ENCODE measurements at regions not wholly inside any gene's neighbourhood (a gene's known extent, or its start where the extent isn't known, plus 50 kb on each side); places are given as distances from the start of the nearest gene placed in this dataset.

GRCh38 chr1:101141376-101141775 is 95.4 kb upstream of the S1PR1 start:
- no peak overlapping the region for H3K27ac ChIP-seq (ENCODE audit: low read depth, low read length)
- H3K27me3 ChIP-seq (ENCODE audit: control insufficient read depth in 1 of 2, insufficient read depth in 2 of 2, low read length in 2 of 2): no peaks in the 10 kb centered on the region
- H3K9ac ChIP-seq (ENCODE audit: low read depth in 1 of 2, low read length in 2 of 2): no peak overlapping the region
- no peaks in the 10 kb centered on the region for H3K9me3 ChIP-seq (ENCODE audit: control insufficient read depth in 1 of 2, low read length in 2 of 2)
- no peaks in the 10 kb centered on the region for H3K4me1 ChIP-seq (ENCODE audit: control insufficient read depth in 1 of 2, insufficient read depth in 2 of 2, low read length in 2 of 2)
- H3K36me3 ChIP-seq (ENCODE audit: control insufficient read depth in 1 of 2, insufficient read depth in 2 of 2, low read length in 2 of 2): no peaks in the 10 kb centered on the region
- H3K4me3 ChIP-seq (ENCODE audit: low read depth in 1 of 2, low read length in 2 of 2): no peak overlapping the region

- no peaks in the 10 kb centered on the region for H3K9me3 ChIP-seq (ENCODE audit: control insufficient read depth in 1 of 2, low read length in 2 of 2)
- no peak overlapping the region for H3K9ac ChIP-seq (ENCODE audit: low read depth in 1 of 2, low read length in 2 of 2)
- H3K36me3 ChIP-seq (ENCODE audit: control insufficient read depth in 1 of 2, insufficient read depth in 2 of 2, low read length in 2 of 2): no peaks in the 10 kb centered on the region
- no peak overlapping the region for H3K4me3 ChIP-seq (ENCODE audit: low read depth in 1 of 2, low read length in 2 of 2)
- H3K27ac ChIP-seq (ENCODE audit: low read depth, low read length): no peak overlapping the region
- no peaks in the 10 kb centered on the region for H3K27me3 ChIP-seq (ENCODE audit: control insufficient read depth in 1 of 2, insufficient read depth in 2 of 2, low read length in 2 of 2)
- no peaks in the 10 kb centered on the region for H3K4me1 ChIP-seq (ENCODE audit: control insufficient read depth in 1 of 2, insufficient read depth in 2 of 2, low read length in 2 of 2)
Observed at GRCh38 chr1:101139821-101140718, 96.7 kb upstream of the S1PR1 start.

GRCh38 chr1:101139130-101139529 is 97.7 kb upstream of the S1PR1 start:
- Histone ChIP-seq H3K4me3 (ENCODE audit: low read depth in 1 of 2, low read length in 2 of 2) (no peak overlapping the region), H3K9me3 (ENCODE audit: control insufficient read depth in 1 of 2, low read length in 2 of 2) (no peaks in the 10 kb centered on the region), H3K27ac (ENCODE audit: low read depth, low read length) (no peak overlapping the region), H3K36me3 (ENCODE audit: control insufficient read depth in 1 of 2, insufficient read depth in 2 of 2, low read length in 2 of 2) (no peaks in the 10 kb centered on the region), H3K27me3 (ENCODE audit: control insufficient read depth in 1 of 2, insufficient read depth in 2 of 2, low read length in 2 of 2) (no peaks in the 10 kb centered on the region), H3K9ac (ENCODE audit: low read depth in 1 of 2, low read length in 2 of 2) (no peak overlapping the region), H3K4me1 (ENCODE audit: control insufficient read depth in 1 of 2, insufficient read depth in 2 of 2, low read length in 2 of 2) (no peaks in the 10 kb centered on the region)

GRCh38 chr1:101137144-101138126 is 99.4 kb upstream of the S1PR1 start:
- no peak overlapping the region for H3K4me3 ChIP-seq (ENCODE audit: low read depth in 1 of 2, low read length in 2 of 2)
- no peak overlapping the region for H3K27ac ChIP-seq (ENCODE audit: low read depth, low read length)
- H3K9me3 ChIP-seq (ENCODE audit: control insufficient read depth in 1 of 2, low read length in 2 of 2): no peaks in the 10 kb centered on the region
- no peak overlapping the region for H3K9ac ChIP-seq (ENCODE audit: low read depth in 1 of 2, low read length in 2 of 2)
- no peaks in the 10 kb centered on the region for H3K27me3 ChIP-seq (ENCODE audit: control insufficient read depth in 1 of 2, insufficient read depth in 2 of 2, low read length in 2 of 2)
- H3K36me3 ChIP-seq (ENCODE audit: control insufficient read depth in 1 of 2, insufficient read depth in 2 of 2, low read length in 2 of 2): no peaks in the 10 kb centered on the region
- no peaks in the 10 kb centered on the region for H3K4me1 ChIP-seq (ENCODE audit: control insufficient read depth in 1 of 2, insufficient read depth in 2 of 2, low read length in 2 of 2)

GRCh38 chr1:101136739-101137138 is 100.1 kb upstream of the S1PR1 start:
- no peak overlapping the region for H3K27ac ChIP-seq (ENCODE audit: low read depth, low read length)
- no peaks in the 10 kb centered on the region for H3K9me3 ChIP-seq (ENCODE audit: control insufficient read depth in 1 of 2, low read length in 2 of 2)
- no peak overlapping the region for H3K9ac ChIP-seq (ENCODE audit: low read depth in 1 of 2, low read length in 2 of 2)
- H3K27me3 ChIP-seq (ENCODE audit: control insufficient read depth in 1 of 2, insufficient read depth in 2 of 2, low read length in 2 of 2): no peaks in the 10 kb centered on the region
- no peaks in the 10 kb centered on the region for H3K4me1 ChIP-seq (ENCODE audit: control insufficient read depth in 1 of 2, insufficient read depth in 2 of 2, low read length in 2 of 2)
- H3K36me3 ChIP-seq (ENCODE audit: control insufficient read depth in 1 of 2, insufficient read depth in 2 of 2, low read length in 2 of 2): no peaks in the 10 kb centered on the region
- H3K4me3 ChIP-seq (ENCODE audit: low read depth in 1 of 2, low read length in 2 of 2): no peak overlapping the region

- no peak overlapping the region for H3K27ac ChIP-seq (ENCODE audit: low read depth, low read length)
Observed at GRCh38 chr1:101136271-101136670, 100.5 kb upstream of the S1PR1 start.

GRCh38 chr1:101135526-101135925 is 101.3 kb upstream of the S1PR1 start:
- Histone ChIP-seq H3K9ac (ENCODE audit: low read depth in 1 of 2, low read length in 2 of 2) (no peak overlapping the region), H3K9me3 (ENCODE audit: control insufficient read depth in 1 of 2, low read length in 2 of 2) (no peaks in the 10 kb centered on the region), H3K27ac (ENCODE audit: low read depth, low read length) (no peak overlapping the region), H3K27me3 (ENCODE audit: control insufficient read depth in 1 of 2, insufficient read depth in 2 of 2, low read length in 2 of 2) (no peaks in the 10 kb centered on the region), H3K36me3 (ENCODE audit: control insufficient read depth in 1 of 2, insufficient read depth in 2 of 2, low read length in 2 of 2) (no peaks in the 10 kb centered on the region), H3K4me1 (ENCODE audit: control insufficient read depth in 1 of 2, insufficient read depth in 2 of 2, low read length in 2 of 2) (no peaks in the 10 kb centered on the region), H3K4me3 (ENCODE audit: low read depth in 1 of 2, low read length in 2 of 2) (no peak overlapping the region)

More at GRCh38 chr1:101136271-101136670, 100.5 kb upstream of the S1PR1 start:
- Histone ChIP-seq H3K9ac (ENCODE audit: low read depth in 1 of 2, low read length in 2 of 2) (no peak overlapping the region), H3K9me3 (ENCODE audit: control insufficient read depth in 1 of 2, low read length in 2 of 2) (no peaks in the 10 kb centered on the region), H3K4me1 (ENCODE audit: control insufficient read depth in 1 of 2, insufficient read depth in 2 of 2, low read length in 2 of 2) (no peaks in the 10 kb centered on the region), H3K36me3 (ENCODE audit: control insufficient read depth in 1 of 2, insufficient read depth in 2 of 2, low read length in 2 of 2) (no peaks in the 10 kb centered on the region), H3K27me3 (ENCODE audit: control insufficient read depth in 1 of 2, insufficient read depth in 2 of 2, low read length in 2 of 2) (no peaks in the 10 kb centered on the region), H3K4me3 (ENCODE audit: low read depth in 1 of 2, low read length in 2 of 2) (no peak overlapping the region)

GRCh38 chr1:101131239-101131843 is 105.5 kb upstream of the S1PR1 start:
- H3K27ac ChIP-seq (ENCODE audit: low read depth, low read length): no peak overlapping the region
- no peaks in the 10 kb centered on the region for H3K9me3 ChIP-seq (ENCODE audit: control insufficient read depth in 1 of 2, low read length in 2 of 2)
- H3K4me1 ChIP-seq (ENCODE audit: control insufficient read depth in 1 of 2, insufficient read depth in 2 of 2, low read length in 2 of 2): no peaks in the 10 kb centered on the region
- no peak overlapping the region for H3K9ac ChIP-seq (ENCODE audit: low read depth in 1 of 2, low read length in 2 of 2)
- no peaks in the 10 kb centered on the region for H3K36me3 ChIP-seq (ENCODE audit: control insufficient read depth in 1 of 2, insufficient read depth in 2 of 2, low read length in 2 of 2)
- H3K4me3 ChIP-seq (ENCODE audit: low read depth in 1 of 2, low read length in 2 of 2): no peak overlapping the region
- no peaks in the 10 kb centered on the region for H3K27me3 ChIP-seq (ENCODE audit: control insufficient read depth in 1 of 2, insufficient read depth in 2 of 2, low read length in 2 of 2)

GRCh38 chr1:101130673-101131072 is 105.1 kb upstream of the DPH5 start:
- no peaks in the 10 kb centered on the region for H3K4me1 ChIP-seq (ENCODE audit: control insufficient read depth in 1 of 2, insufficient read depth in 2 of 2, low read length in 2 of 2)
- H3K36me3 ChIP-seq (ENCODE audit: control insufficient read depth in 1 of 2, insufficient read depth in 2 of 2, low read length in 2 of 2): no peaks in the 10 kb centered on the region
- H3K4me3 ChIP-seq (ENCODE audit: low read depth in 1 of 2, low read length in 2 of 2): no peak overlapping the region
- H3K9ac ChIP-seq (ENCODE audit: low read depth in 1 of 2, low read length in 2 of 2): no peak overlapping the region
- H3K27me3 ChIP-seq (ENCODE audit: control insufficient read depth in 1 of 2, insufficient read depth in 2 of 2, low read length in 2 of 2): no peaks in the 10 kb centered on the region
- no peak overlapping the region for H3K27ac ChIP-seq (ENCODE audit: low read depth, low read length)
- H3K9me3 ChIP-seq (ENCODE audit: control insufficient read depth in 1 of 2, low read length in 2 of 2): no peaks in the 10 kb centered on the region

- H3K4me3 ChIP-seq (ENCODE audit: low read depth in 1 of 2, low read length in 2 of 2): no peak overlapping the region
- H3K4me1 ChIP-seq (ENCODE audit: control insufficient read depth in 1 of 2, insufficient read depth in 2 of 2, low read length in 2 of 2): no peaks in the 10 kb centered on the region
- H3K27me3 ChIP-seq (ENCODE audit: control insufficient read depth in 1 of 2, insufficient read depth in 2 of 2, low read length in 2 of 2): no peaks in the 10 kb centered on the region
- H3K27ac ChIP-seq (ENCODE audit: low read depth, low read length): no peak overlapping the region
- no peaks in the 10 kb centered on the region for H3K36me3 ChIP-seq (ENCODE audit: control insufficient read depth in 1 of 2, insufficient read depth in 2 of 2, low read length in 2 of 2)
- no peaks in the 10 kb centered on the region for H3K9me3 ChIP-seq (ENCODE audit: control insufficient read depth in 1 of 2, low read length in 2 of 2)
- H3K9ac ChIP-seq (ENCODE audit: low read depth in 1 of 2, low read length in 2 of 2): no peak overlapping the region
Observed at GRCh38 chr1:101128846-101129245, 103.3 kb upstream of the DPH5 start.
